Prostate gland (tissue), 2 donors: ENCODE measurements at regions not wholly inside any gene's neighbourhood (a gene's known extent, or its start where the extent isn't known, plus 50 kb on each side); places are given as distances from the start of the nearest gene placed in this dataset.
"Not testable (repeated sequence)": the region's sequence is repeated elsewhere in the genome, so short reads cannot be mapped to it uniquely, and the experiment has no call there.

Source experiments
- DNase-seq: peaks from one replicate; pipeline ENCODE4 v3.0.0-alpha.2; 2019; ENCODE audit warnings: low spot score
- H3K27ac ChIP-seq, 2 donors: fragments of 200-600 bp; sonication (generic); 2 replicates each; pipeline ENCODE4 v1.5.1; 2017 to 2019
- H3K27me3 ChIP-seq: fragments of 200-600 bp; sonication (generic); replicated peaks from 2 replicates; pipeline ENCODE4 v1.5.1; 2019; ENCODE audit not compliant: insufficient read depth
- H3K36me3 ChIP-seq, 2 donors: fragments of 200-600 bp; sonication (generic); 1 replicate in 1 of 2; 2 replicates in 1 of 2; pipeline versions ENCODE4 v1.5.1 to v1.8.1; 2017 to 2019
- H3K4me1 ChIP-seq: fragments of 200-600 bp; sonication (generic); replicated peaks from 2 replicates; pipeline ENCODE4 v1.5.1; 2019
- H3K4me3 ChIP-seq, 2 donors: fragments of 200-600 bp; sonication (generic); 2 replicates each; pipeline ENCODE4 v1.5.1; 2017 to 2019
- H3K9me3 ChIP-seq: fragments of 200-600 bp; sonication (generic); 2 replicates; pipeline ENCODE4 v1.5.1; 2017
- POLR2A ChIP-seq: fragments of 450-650 bp; IDR thresholded peaks from one replicate; pipeline ENCODE4 v1.6.1; 2016; ENCODE audit warnings: antibody characterized with exemption, mild to moderate bottlenecking
- POLR2AphosphoS5 ChIP-seq: sonication (generic); formaldehyde crosslinking; IDR thresholded peaks from one replicate; pipeline ENCODE4 v1.6.1; 2017; ENCODE audit warnings: antibody characterized with exemption
- WGBS: methylation state at CpG from one replicate; pipeline ENCODE4 v1.1.5; 2018; 5-methylcytosine and 5-hydroxymethylcytosine counted together
- intact Hi-C: fragments of 100-400 bp; cut with DNase I; formaldehyde crosslinking; loops from one replicate; pipeline ENCODE4 v1.14.2; 2022
- TF ChIP-seq, protein P1 (sequence below), 4 experiments: fragments of 200-600 bp in 2 of 4; fragments of 450-650 bp in 2 of 4; sonication (generic) in 2 of 4; IDR thresholded peaks; 1 replicate in 3 of 4; 2 replicates in 1 of 4; pipeline ENCODE4 v1.5.1; 2016 to 2019; ENCODE audit warnings: antibody characterized with exemption in 4 of 4, mild to moderate bottlenecking in 2 of 4, moderate library complexity in 2 of 4

DNA sequence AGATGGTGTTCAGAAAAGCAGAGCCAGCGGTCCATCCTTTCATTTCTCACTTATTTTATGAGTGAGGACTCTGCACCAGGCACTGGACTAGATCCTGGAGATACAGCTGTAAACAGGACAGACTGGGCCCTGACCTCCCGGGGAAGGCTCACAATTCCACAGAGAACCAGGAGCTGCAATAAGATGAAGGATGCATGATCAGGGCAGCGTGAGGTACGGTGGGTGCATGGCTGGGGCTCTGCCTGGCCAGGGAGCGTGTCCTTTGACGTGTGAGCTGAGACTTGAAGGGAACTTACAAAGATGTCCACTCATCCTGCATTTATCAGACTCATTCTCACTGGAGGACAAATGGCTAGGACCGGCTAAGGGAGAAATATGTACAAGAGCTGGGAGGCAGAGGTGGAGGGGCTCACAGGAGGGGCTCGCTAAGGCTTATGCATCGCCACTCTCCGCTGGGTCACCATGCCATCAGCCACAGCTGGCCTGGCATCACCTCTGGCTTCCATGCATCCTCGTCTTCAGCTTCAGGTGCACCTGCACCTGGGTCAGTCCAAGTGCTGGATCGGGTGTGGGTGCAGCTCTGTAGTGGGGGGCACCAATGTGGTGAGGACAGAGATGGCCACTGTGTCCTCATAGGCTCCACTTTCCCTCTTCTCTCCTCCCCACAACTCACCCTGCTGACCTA lies 213.9 kb downstream of the TOMM20 start:
- WGBS = 93% methylated on average over 12 of the region's 12 CpGs
- Histone ChIP-seq H3K4me3 (no peak overlapping the region), H3K27me3 (no peaks in the 10 kb centered on the region), H3K4me1 (peaks cover 21% of the 10 kb centered on the region), H3K27ac (peak overlapping the region in 1 of 2 donors; percentile 53), H3K36me3 (no peaks in the 10 kb centered on the region), H3K9me3 (no peaks in the 10 kb centered on the region)
- no peak for TF ChIP-seq POLR2AphosphoS5
- DNase-seq = no peak
- intact Hi-C loops = loop anchor here (5.0 kb wide), 2 partner anchors 163 to 382 kb away; no protein-coding TSS in a partner anchor

DNA sequence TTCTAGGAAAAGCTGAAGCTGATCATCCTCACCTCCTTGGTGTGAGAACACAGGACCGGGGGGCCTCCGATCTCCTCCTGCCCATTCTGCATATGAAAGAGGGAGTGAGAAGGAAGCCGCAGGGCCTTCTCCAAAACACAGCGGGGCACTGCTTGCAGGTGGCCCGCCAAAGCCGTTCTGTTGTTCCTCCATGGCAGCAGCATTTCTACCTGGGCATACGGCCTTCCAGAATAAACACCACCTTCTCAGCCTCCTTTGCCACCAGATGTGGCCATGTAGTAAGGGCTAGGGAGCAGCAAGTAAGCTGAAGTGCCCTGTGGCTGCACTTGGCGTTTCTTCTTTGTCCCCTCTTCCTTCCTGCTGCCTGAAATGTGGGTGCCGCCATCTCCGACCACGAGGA lies 214.9 kb downstream of the TOMM20 start:
- WGBS = 96% methylated on average over 11 of the region's 11 CpGs
- Histone ChIP-seq H3K27ac (no peak overlapping the region), H3K9me3 (no peaks in the 10 kb centered on the region), H3K4me1 (peaks cover 18% of the 10 kb centered on the region), H3K36me3 (no peaks in the 10 kb centered on the region), H3K27me3 (no peaks in the 10 kb centered on the region), H3K4me3 (no peak overlapping the region)
- TF ChIP-seq, protein P1, sequence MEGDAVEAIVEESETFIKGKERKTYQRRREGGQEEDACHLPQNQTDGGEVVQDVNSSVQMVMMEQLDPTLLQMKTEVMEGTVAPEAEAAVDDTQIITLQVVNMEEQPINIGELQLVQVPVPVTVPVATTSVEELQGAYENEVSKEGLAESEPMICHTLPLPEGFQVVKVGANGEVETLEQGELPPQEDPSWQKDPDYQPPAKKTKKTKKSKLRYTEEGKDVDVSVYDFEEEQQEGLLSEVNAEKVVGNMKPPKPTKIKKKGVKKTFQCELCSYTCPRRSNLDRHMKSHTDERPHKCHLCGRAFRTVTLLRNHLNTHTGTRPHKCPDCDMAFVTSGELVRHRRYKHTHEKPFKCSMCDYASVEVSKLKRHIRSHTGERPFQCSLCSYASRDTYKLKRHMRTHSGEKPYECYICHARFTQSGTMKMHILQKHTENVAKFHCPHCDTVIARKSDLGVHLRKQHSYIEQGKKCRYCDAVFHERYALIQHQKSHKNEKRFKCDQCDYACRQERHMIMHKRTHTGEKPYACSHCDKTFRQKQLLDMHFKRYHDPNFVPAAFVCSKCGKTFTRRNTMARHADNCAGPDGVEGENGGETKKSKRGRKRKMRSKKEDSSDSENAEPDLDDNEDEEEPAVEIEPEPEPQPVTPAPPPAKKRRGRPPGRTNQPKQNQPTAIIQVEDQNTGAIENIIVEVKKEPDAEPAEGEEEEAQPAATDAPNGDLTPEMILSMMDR (IDR thresholded peaks at IDR 0.05) = no peak
- TF ChIP-seq POLR2AphosphoS5 (no peak), POLR2A (no peak)
- DNase-seq = no peak
- intact Hi-C loops = no loop called here

DNA sequence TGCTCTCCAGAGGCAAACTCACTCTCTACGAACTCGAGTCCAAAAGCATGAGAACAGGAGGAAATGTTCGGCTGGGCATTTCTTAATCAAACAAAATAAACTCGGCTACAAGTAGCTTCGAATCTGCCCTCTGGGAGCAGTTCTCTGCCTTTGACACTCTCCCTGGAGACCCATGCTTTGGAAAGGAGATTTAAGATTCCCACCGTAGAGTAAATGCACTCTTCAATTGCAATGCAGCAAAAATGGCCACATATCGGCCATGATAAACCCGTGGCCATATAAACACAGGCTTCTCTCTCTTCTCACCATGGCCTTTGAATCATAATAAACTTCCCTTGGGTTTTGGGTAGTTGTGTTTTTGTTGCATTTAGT lies 215.4 kb downstream of the TOMM20 start:
- Histone ChIP-seq H3K4me3 (no peak overlapping the region), H3K27me3 (no peaks in the 10 kb centered on the region), H3K4me1 (peaks cover 13% of the 10 kb centered on the region), H3K36me3 (no peaks in the 10 kb centered on the region), H3K27ac (peak overlapping the region in 1 of 2 donors; percentile 22), H3K9me3 (no peaks in the 10 kb centered on the region)
- DNase-seq = no peak
- intact Hi-C loops = no loop called here
- 57% methylated on average over 8 of the region's 8 CpGs for WGBS
- TF ChIP-seq, protein P1 (IDR thresholded peaks at IDR 0.05) = no peak
- TF ChIP-seq POLR2A (no peak), POLR2AphosphoS5 (no peak)

DNA sequence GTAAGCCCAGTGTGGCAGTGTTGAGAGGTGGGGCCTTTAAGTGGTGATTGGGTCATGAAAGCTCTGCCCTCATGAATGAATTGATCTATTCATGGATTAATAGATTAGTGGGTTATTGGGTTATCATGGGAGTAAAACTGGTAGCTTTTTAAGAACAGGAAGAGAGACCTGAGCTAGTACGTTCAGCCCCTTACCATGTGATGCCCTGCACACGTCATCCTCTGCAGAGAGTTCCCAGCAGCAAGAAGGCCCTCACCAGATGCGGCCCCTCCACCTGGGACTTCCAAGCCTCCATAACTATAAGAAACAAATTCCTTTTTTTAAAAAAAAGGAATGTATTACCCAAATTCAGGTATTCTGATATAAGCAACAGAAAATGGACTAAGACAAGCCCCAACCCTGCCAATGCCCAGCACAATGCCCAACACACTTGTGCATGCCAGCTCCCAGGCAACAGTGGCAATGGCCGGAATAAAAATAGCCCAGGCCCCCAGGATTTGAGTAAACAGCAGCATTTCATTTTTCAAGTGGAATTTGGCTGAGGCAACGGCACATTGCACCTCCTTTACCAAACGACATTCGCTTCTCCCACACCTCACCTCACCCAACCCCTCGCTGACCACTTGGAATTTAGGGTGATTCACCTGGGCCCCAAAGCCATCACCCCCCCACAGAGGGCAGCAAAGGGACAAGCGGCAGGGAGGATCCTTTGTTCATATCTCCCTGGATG lies 215.9 kb downstream of the TOMM20 start:
- Histone ChIP-seq H3K4me1 (peaks cover 10% of the 10 kb centered on the region), H3K27me3 (no peaks in the 10 kb centered on the region), H3K36me3 (no peaks in the 10 kb centered on the region), H3K27ac (peak overlapping the region in 1 of 2 donors; percentile 22), H3K9me3 (no peaks in the 10 kb centered on the region), H3K4me3 (no peak overlapping the region)
- no peak for DNase-seq
- intact Hi-C loops = no loop called here
- 77% methylated on average over 9 of the region's 9 CpGs for WGBS
- TF ChIP-seq, protein P1 (IDR thresholded peaks at IDR 0.05) = no peak
- TF ChIP-seq POLR2A (no peak), POLR2AphosphoS5 (no peak)

DNA sequence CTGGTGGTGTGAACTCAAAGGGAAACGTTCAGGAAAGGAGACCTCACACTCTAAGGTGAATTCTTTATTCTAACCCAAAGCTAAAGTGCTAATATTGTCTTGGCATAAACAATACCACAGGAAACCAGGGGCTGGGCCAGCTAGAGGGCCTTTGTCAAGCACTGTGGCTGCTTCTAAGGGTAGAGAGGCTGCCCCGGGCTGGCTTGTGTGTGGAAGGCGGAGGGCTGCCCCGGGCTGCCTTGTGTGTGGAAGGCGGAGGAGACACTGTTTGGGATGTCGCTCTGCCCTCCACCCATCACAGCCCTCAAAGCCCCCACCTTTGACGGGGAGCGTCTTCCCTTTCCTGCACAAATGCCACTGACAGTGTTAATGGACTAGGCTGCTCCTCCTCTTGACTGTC lies 216.8 kb downstream of the TOMM20 start:
- H3K27me3 ChIP-seq = no peaks in the 10 kb centered on the region
- no peak overlapping the region for H3K27ac ChIP-seq
- peaks cover 4% of the 10 kb centered on the region for H3K4me1 ChIP-seq
- 62% methylated on average over 8 of the region's 8 CpGs for whole genome bisulfite sequencing
- intact Hi-C loops = no loop called here
- no peaks in the 10 kb centered on the region for H3K9me3 ChIP-seq
- no peak overlapping the region for H3K4me3 ChIP-seq
- DNase-seq = no peak
- TF ChIP-seq POLR2AphosphoS5 = no peak
- TF ChIP-seq POLR2A = no peak
- TF ChIP-seq, protein P1 (IDR thresholded peaks at IDR 0.05) = no peak
- no peaks in the 10 kb centered on the region for H3K36me3 ChIP-seq

DNA sequence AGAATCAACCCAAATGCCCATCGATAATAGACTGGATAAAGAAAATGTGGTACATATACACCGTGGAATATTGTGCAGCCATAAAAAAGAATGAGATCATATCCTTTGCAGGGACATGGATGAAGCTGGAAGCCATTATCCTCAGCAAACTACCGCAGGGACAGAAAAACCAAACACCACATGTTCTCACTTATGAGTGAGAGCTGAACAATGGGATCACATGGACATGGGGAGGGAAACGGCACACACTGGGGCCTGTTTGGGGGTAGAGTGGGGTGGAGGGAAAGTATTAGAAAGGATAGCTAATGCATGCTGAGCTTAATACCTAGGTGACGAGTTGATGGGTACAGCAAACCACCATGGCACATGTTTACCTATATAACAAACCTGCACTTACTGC lies 217.5 kb downstream of the TOMM20 start:
- DNase-seq, H3K9me3 ChIP-seq, H3K4me3 ChIP-seq, H3K36me3 ChIP-seq, H3K4me1 ChIP-seq, intact Hi-C loops, H3K27ac ChIP-seq, H3K27me3 ChIP-seq: not testable (repeated sequence)
- 90% methylated on average over 5 of the region's 5 CpGs for WGBS
